CD4-positive, alpha-beta T cell treated with Interleukin-6 for 4 hours (primary cell): ENCODE measurements at regions not wholly inside any gene's neighbourhood (a gene's known extent, or its start where the extent isn't known, plus 50 kb on each side); places are given as distances from the start of the nearest gene placed in this dataset.
"Not testable (repeated sequence)": the region's sequence is repeated elsewhere in the genome, so short reads cannot be mapped to it uniquely, and the experiment has no call there.

Experiments
- DNase-seq: peaks from one replicate; pipeline ENCODE4 v3.0.0-alpha.2; 2020; ENCODE audit warnings: mixed read lengths

DNA sequence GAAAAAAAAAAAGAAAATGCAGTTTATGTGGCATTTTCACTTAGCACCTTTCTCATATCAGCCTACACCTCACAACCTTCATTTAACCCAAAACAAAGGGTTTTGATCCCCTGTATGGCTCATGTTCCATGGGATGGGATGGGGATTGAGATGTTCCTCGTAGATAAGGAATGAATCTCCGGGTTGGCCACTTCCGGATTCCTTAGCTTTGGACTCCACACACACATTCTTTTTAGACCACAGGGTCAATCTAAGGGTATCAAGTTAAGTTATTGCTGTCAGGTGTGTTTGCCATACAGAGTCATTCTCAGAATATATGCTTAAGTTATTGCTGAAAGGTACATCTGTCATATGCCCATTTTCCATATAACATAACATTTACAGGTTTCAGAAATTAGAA is 301.4 kb upstream of the TGFBR2 start:
- no peak for DNase-seq

DNA sequence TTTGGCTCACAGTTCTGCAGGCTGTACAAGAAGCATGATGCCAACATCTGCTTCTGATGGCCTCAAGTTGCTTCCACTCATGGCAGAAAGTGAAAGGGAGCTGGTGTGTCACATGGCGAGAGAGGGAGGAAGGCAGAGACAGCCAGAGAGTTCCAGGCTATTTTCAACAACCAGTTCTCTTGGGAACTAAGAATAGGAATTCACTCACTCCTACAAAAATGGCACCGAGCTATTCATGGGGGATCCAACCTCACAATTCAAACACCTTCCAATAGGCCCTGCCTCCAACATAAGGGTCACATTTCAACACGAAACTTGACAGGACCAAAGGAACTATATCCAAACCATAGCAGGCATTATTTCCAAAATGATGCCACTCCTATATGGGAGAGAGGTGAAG is 299.5 kb upstream of the TGFBR2 start:
- no peak for DNase-seq

DNA sequence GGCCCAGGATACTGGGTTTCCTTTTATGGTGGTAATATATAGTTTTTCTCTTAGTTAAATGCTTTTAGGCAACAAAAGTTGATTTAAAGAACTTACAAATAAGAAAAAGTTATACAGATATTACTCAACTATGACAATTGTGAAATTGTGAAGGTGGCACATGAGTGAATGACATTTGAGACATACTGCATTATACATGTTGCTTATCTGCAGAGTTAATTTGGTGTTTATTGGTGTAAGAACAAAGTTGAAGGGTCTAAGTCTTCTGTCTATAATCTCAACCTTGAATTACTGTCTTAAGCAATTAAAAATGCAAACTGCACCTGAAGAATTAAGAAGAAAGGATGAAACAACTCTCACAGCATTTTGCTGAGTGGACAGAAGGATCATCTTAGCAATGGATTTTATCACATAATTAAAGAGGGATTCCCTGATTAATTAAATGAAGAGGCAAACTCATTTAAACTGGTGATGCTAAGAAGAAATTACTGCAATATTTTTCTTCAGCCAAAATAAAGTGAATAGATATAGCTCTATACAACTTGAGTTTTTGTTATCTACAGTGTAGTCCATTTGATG is 298.9 kb upstream of the TGFBR2 start:
- no peak for DNase-seq

DNA sequence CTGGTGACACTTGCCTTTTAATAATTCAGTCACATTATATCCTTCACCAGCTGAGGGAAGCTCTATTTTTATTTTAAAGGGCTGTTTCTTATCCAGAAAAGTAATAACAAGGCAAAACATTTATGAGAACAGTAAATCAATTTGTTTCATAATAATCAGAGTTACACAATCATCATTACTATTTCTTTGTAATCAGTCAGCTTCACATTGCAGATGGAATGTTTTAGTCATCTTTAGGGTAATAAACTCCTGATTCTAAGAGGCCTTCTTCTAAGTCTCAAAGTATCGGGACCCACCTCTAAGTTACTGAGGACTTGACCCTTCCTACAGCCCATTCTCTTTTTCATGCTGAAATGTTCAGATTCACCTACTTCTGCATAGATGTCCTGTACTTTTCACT is 298.3 kb upstream of the TGFBR2 start:
- DNase-seq, result no peak

DNA sequence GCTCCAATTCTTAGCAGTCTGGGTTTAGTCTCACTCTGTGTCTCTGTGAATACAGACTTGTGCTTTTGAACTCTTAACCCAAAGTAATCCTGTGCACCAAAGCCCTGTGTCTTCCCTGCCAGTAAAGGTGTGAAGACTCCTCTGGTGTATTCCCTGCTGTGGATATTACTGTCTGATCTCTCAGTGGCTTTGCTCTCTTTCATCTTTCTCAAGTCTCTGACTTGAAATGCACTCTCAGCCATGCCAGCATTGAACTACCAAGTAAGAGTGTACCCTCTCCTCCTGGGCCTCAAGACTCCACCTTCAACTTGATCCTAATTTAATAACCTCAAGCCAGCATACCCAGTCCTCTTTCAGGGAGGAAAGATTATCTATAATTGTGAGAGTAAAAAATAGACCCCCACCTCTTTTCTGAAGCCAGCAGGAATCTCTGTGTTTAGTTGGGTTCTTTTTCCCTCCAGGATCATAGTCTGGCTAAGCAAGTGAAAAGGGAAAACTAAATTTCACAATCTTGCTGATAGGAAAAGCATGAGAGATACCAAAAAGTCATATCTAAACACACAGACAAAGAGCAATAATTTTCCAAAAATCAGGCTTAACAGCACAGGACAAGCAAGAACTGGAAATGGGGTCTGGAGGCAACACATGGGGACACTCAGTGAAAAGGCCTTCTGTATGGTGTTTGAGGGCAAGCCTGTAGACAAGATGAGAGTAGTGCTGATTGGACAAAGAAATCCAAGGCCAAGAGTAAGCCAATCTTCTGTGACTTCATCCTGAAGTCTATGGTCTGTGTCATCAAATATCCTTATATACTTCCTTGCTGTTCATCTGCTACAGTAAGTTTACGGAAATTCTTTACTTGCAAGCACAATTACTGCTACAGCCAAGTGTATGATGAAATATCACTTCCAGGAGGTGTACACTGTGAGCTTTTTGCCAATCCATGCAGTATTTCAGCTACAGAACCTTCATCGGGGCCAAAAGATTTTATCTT is 296.1 kb upstream of the TGFBR2 start:
- no peak for DNase-seq

DNA sequence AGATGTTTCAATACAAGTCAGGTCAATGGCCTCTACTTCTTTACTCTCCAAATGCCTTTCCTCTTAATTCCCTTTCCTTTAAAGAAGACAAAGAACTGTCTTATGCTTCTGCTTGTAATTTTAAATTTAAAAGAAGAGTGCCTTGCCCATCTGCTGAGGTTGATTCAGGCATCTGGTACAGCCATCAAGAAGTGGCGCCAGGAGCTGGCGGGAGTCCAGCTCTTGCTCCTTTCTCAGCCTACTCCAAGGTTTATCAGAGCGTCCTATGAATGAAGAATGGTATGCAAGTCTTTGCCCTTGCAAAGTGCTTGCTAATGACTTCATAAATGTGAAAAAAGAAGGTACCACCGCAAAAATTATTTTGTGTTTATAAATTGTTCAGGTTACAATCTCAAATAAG is 294.6 kb upstream of the TGFBR2 start:
- DNase-seq, result no peak

DNA sequence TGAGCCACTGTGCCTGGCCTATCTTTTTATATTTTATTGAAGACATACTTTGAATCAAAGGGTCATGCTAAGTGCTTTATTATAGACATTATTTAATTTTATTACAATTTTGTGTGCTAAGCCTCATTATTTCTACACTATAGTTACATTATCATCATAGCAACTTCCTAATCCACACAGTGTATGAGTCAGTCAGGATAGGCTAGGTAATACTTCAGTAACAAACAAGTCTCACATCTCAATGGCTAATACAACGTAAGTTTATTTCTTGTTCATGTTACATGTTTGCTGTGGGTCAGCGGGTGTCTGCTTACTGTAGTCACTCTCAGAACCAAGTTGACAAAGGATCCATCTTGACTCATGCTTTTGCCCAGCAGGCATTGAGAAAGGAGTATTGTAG is 292.6 kb upstream of the TGFBR2 start:
- no peak for DNase-seq

DNA sequence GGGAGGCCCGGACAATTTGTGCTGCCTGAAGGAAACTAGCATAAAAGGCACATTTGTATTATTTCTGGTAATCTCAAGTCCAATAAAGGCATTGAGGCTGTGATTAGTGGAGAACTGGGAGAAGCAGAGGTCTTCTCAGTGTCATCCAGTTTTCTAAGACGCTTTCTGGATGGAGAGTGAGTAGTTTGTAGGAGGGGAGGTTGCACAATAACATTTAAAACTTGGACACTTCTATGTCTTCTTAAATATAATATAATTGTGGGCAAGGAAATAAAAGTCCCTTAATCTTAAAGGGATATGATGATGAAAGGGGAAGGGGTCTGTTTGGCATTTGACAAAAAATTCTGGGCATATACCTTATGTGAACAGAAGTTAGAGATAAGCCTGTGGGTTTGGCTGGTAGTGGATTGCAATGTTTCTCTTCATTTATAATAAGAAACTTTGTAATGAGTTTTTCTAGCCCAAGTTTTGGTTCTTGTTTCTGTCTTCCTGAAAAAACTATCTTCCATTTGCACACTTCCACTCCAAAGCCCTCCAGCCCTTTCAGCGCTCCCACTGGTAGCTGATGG is 291.6 kb upstream of the TGFBR2 start:
- DNase-seq, result no peak

DNA sequence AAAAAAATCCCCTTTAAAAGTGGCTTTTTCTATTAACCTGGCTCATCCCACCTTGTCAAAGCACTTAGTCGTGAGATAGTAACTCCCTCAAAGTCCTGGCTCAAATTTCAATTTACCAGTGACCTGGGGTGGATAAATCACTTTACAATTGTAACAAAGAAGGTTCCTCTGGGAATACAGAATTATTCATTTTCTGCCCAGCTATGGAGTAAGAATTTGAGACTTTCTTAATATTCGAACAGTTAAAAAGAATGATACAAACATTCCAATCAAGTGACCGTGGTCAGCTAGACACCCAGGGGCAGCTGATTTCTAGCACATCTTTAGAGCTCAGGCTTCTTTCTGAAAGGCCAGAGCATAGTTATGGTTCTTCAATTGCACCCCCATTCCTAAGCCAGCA is 291.0 kb upstream of the TGFBR2 start:
- no peak for DNase-seq

DNA sequence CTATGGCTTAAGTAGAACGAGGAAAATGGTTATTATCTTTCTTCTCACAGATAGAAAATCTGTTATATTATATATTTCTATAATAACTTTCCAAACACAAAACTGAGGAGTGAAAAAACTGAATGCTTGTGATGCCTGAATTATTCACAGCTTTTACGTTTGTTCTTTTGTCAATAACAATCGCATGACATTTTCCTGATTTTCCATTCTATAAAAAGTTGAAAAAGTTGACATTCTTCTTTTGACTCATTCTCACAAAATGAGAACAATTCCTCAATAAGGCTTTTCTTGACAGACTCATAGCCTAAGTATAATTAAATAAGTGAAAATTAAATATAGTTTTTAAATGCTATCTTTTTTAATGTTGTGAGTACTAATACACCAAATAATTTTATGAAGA is 288.8 kb upstream of the TGFBR2 start:
- DNase-seq, result no peak

DNA sequence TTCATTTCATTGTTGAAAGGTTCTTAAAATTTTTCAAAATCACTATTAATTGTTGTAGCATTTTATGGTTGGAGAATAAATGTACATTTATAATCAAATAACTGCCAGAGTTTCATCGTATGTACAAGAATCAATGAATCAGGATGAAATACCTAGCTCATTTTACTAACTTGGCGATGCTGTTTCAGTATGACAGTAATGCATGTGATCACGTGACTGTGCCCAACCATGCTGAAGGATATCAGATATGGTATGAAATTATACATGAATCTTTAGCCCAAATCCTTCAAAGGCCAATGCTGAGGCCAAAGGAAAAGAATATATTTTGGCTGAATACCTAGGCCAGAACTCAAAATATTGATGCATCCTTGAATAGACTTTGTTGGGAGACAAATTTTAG is 288.3 kb upstream of the TGFBR2 start:
- DNase-seq, result no peak

DNA sequence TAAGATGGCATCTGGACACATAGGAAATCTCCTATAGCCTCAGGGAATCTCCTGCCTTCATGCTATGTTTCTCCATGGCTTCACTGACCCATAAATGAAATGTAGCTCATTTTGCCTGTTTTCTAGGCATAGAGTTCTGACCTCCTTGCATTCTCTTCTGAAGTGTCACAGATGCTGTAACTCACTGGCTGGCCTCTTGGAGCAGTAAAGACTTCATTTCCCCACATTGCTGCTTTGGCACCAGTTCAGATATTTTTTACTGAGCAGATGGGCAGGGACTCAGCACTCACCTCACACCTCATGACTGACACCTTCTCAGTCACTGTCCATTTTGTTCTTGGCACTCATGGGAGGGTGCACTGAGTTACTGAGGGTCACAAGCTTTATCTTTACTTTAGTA is 286.7 kb upstream of the TGFBR2 start:
- DNase-seq, result peak; percentile 45

DNA sequence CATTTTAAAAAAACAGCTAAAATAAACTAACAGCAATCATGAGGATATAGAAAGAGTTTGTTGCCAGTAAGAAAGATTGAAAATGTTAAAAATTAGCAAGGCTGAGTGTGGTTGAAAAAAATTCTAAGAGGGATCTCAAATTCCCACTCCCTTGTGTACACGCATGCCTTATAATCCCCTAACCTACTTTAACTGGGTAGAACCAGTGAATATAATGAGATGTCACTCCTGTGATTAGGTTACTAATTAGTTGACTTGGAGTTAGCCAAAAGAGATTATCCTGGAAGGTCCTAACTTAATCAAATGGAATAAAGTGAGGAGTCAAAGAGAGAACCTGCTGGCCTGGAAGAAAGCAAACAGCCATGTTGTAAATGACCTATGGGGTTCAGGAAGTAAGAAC is 286.0 kb upstream of the TGFBR2 start:
- no peak for DNase-seq

DNA sequence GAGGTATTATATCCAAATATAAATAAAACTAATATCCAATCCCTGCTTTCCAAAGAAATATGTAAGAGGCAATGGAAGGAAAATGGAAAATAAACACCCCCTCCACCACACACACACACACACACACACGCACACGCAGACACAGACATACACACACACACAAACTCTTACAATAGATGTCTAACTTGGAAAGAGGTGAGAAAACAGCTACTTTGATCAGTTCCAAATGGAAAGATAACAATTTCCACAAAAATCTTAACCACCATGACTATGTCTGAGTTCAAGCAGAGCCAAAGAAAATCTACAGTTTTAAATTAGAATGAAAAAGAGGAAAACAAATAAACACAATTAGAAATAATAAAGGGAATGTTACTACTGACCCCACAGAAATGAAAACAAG is 285.3 kb upstream of the TGFBR2 start:
- DNase-seq, result no peak

DNA sequence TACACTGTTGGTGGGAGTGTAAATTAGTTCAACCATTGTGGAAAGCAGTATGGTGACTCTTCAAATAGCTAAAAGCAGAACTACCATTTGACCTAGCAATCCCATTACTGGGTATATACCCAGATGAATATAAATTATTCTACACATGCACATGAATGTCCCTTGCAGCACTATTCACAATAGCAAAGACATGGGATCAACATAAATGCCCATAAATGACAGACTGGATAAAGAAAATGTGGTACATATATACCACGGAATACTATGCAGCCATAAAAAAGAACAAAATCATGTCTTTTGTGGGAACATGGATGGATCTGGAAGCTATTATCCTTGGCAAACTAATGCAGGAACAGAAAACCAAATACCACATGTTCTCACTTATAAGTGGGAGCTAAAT is 282.8 kb upstream of the TGFBR2 start:
- DNase-seq, result not testable (repeated sequence)

DNA sequence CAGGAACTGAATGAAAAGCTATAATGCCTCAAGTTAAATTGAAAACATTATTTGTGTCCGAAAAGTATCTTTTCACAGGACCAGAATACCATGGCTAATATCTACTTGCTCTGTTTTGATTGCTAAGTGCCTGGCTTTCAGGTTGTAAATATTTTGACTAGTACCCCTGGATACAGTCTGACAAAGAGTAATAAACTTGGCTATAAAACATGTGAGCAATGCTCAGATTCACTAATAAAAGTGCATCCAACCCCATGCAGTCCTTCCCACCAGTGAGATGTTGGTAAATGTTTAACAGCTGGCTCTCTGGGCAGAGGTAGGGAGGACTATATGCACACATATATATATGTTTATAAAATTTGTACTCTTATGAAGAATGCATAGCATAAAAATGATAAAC is 281.8 kb upstream of the TGFBR2 start:
- no peak for DNase-seq

DNA sequence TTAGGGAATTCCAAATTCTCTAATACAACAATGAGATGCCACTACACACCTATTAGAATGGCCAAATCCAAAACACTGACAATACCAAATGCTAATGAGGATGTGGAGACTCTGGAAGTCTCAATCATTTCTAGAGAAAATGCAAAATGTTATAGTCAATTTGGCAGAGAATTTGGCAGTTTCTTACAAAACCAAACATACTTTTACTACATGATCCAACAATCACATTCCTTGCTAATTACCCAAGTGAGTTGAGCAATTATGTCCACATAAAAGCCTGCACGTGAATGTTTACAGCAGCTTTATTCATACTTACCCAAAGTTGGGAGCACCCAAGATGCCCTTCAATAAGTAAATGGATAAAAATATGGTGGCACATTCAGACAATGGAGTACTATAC is 278.4 kb upstream of the TGFBR2 start:
- DNase-seq, result not testable (repeated sequence)

DNA sequence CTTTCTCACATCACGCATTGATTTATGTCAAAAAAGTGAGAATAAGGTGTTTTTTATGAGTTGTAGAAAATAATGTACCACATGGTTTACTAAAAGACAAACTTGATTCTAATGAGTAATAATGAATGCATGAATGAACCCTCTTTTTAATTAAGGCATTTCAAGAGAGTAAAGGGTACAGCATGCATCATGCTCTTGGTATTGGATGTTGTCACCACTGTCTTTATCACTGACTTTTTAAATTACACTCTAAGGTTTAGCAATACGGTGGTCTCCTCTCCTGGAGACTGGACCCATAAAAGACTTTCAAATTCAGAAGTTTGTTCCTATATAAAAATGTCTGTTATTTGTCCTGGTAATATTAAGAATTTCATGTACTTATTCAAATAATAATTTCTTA is 277.5 kb upstream of the TGFBR2 start:
- not testable (repeated sequence) for DNase-seq

DNA sequence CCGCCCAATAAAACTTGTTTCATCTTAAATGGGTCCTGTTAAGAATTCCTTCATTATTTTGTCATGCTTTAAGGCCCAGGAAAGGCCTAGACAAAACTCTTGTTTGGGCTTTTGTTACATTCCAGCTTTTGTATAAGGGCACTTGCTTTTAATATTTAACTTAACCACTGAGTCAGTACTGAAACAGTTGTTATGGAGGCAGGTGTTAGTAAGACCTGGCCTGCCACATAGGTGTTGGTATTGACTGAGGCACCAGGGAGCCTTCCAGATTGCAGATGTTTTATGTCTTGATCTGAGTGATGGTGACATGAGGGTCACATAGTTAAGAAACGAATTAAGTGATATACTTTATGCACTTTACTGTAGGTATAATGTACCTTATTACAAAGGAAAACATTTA is 274.9 kb upstream of the TGFBR2 start:
- DNase-seq, result no peak

DNA sequence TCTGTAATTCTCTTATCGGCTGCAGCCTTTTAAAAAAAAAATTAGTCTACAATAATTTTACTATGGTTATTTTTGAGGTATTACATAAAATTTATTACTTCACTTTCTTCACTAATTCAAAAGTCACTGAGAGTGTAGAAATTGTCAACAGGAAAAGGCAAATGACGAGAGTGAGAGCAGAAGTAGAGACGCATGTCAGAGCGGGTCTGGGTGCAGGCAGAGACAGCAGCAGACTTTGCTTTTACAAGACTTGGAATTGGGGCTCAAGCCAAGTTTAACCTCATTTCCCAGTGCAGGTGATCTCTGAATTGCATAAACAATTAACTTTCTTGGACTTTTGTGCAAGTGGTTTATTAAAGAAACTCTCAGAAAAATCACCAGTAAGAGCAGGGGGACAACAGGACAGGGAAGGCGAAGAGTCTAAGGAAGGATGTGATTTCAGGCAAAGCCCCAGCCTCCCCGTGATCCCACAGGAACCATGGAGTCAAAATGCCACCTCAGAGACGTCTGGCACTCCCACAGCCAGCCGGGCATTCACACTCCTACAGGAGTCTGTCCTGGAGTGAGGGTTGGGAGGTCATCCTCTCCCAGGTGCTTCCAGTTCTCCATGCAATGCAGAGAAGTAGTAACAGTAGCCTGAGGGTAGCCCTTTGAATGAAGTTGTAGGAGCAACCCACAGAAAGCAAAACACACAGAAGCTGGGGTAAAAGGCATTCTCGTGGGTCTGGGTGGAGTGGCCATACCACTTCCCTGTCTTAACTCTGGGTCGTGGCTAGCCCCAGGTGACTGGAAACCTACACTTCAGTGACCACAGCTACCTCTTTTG is 274.0 kb upstream of the TGFBR2 start:
- peak; percentile 44 for DNase-seq

DNA sequence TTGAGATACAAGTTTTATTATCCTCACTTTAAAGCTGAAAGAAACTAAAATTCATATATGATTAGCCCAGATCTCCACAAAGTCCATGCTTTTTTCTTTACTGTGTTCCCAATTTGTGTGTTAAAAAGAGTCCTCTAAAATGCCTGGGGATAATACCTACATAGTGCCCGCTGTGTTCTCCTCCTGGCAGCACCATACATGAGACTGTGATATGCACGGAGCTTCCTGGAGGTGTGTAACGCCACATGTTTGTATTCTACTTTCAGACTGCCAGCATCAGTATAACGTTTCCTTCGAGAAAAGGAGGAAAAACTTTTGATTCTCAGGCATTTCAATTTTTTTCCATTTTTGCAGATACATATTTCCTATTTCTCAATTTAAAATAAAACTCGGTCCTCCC is 273.3 kb upstream of the TGFBR2 start:
- no peak for DNase-seq

DNA sequence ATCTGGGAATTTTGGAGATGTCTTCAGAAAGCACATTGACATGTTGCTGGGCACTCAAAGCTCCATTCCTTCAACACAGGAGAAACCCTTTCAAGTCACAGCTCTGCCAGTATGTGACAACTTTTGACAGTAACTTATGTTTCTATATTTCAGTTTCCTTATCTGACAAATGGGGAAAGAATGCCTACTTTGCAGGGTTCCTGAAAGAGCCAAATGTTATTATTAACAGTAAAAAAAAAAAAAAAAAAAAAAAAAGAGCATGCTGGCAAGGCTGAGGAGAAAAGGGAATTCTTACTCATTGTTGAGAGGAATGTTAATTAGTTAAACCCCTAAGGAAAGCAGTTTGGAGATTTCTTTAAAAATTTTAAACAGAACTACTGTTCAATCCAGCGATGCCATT is 272.5 kb upstream of the TGFBR2 start:
- no peak for DNase-seq

DNA sequence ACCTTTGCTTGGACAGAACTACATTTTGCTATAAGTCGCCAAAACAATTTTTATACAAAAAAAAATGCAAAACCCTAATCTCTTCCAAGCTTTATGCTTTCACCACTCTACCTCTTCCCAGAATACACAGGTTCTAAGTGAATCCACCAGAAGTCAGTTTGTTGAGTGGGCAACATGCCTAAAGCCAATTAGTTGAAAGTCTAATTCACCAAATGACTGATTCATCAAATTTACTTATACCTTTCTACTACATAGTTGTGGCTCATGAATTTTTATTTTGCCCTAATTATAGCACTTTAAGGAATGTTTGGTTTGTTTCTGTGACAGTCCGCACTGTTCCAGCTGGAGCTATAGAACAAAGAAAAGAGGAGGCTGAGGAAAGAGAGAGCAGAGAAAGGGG is 265.9 kb upstream of the TGFBR2 start:
- no peak for DNase-seq
